ENCODE measurements at regions not wholly inside any gene's neighbourhood (a gene's known extent, or its start where the extent isn't known, plus 50 kb on each side); places are given as distances from the start of the nearest gene placed in this dataset.

DNA sequence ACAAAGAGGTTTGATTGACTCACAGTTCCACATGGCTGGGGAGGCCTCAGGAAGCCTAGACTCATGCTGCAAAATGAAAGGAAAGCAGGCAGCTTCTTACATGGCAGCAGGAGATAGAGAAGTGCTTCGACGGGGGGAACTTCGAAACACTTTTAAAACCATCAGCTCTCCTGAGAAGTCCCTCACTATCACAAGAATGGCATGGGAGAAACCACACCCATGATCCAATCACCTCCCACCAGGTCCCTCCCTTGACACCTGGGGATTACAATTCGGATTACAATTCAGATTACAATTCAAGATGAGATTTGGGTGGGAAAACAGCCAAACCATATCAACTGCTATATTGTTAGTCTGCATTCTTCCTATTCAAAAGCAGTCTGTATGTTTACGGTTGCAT, 322.3 kb upstream of the ISL1 start:
- intact Hi-C loops (cut with DNase I), result no loop called here
- H3K27ac ChIP-seq, result no peak overlapping the region
- H3K4me1 ChIP-seq, result no peaks in the 10 kb centered on the region
- TF ChIP-seq, protein P1, sequence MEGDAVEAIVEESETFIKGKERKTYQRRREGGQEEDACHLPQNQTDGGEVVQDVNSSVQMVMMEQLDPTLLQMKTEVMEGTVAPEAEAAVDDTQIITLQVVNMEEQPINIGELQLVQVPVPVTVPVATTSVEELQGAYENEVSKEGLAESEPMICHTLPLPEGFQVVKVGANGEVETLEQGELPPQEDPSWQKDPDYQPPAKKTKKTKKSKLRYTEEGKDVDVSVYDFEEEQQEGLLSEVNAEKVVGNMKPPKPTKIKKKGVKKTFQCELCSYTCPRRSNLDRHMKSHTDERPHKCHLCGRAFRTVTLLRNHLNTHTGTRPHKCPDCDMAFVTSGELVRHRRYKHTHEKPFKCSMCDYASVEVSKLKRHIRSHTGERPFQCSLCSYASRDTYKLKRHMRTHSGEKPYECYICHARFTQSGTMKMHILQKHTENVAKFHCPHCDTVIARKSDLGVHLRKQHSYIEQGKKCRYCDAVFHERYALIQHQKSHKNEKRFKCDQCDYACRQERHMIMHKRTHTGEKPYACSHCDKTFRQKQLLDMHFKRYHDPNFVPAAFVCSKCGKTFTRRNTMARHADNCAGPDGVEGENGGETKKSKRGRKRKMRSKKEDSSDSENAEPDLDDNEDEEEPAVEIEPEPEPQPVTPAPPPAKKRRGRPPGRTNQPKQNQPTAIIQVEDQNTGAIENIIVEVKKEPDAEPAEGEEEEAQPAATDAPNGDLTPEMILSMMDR (IDR thresholded peaks at IDR 0.05), result no peak
- H3K4me3 ChIP-seq, result no peak overlapping the region
- no peaks in the 10 kb centered on the region for H3K36me3 ChIP-seq
- ATAC-seq, result no peak
- H3K9me3 ChIP-seq, result peaks cover 0 to 32% of the 10 kb centered on the region in 2 donors
- no peaks in the 10 kb centered on the region for H3K27me3 ChIP-seq
- no peak for DNase-seq

DNA sequence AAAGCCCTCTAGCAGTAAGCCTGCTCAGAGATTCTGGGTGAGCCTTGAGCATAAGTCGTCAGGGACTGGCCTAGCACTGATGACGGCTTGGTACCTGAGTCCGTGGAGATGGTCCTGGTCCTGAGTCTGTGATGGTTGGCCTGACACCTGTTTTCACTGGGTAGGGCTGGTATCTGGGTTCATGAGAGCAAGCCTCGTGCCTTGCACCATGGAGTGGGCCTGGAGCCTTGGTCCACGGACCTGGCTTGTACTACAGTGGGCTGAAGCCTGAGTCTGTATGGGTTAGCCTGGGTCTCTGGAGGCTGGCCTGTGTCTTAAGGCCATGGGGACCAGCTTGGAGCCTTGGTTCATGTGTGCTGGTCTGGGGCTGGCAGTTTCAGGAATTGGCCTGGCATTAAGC, 310.3 kb upstream of the ISL1 start:
- intact Hi-C loops (cut with DNase I), result no loop called here
- no peak overlapping the region for H3K4me3 ChIP-seq
- DNase-seq (no peak), ATAC-seq (no peak)
- H3K27ac ChIP-seq, result no peak overlapping the region
- no peaks in the 10 kb centered on the region for H3K27me3 ChIP-seq
- no peaks in the 10 kb centered on the region for H3K4me1 ChIP-seq
- peaks cover 0 to 44% of the 10 kb centered on the region in 2 donors for H3K9me3 ChIP-seq
- TF ChIP-seq, protein P1 (IDR thresholded peaks at IDR 0.05), result no peak
- no peaks in the 10 kb centered on the region for H3K36me3 ChIP-seq

DNA sequence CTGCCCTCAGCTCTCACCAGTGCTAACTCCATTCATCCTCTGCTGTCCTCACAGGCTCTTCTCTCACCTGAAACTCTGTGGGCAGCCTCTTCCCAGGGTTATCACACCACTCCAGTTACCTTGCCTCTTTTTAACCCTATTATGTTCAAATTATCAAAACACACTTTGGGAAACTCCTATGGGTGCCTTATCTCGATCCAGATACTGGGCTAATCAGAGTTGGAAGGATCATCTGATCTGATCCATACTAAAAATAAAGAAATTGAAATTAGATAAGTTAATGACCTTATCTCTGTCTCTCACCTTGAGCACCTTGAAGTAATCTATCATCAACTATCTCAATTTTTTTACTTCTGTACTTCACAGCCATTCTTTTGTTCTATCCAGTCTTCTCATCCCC, 300.5 kb upstream of the ISL1 start:
- DNase-seq (no peak), ATAC-seq (no peak)
- Histone ChIP-seq H3K27me3 (no peaks in the 10 kb centered on the region), H3K4me1 (no peaks in the 10 kb centered on the region), H3K36me3 (no peaks in the 10 kb centered on the region), H3K9me3 (peaks cover 0 to 5% of the 10 kb centered on the region in 2 donors), H3K27ac (no peak overlapping the region), H3K4me3 (no peak overlapping the region)
- TF ChIP-seq, protein P1 (IDR thresholded peaks at IDR 0.05), result no peak
- intact Hi-C loops (cut with DNase I), result no loop called here

DNA sequence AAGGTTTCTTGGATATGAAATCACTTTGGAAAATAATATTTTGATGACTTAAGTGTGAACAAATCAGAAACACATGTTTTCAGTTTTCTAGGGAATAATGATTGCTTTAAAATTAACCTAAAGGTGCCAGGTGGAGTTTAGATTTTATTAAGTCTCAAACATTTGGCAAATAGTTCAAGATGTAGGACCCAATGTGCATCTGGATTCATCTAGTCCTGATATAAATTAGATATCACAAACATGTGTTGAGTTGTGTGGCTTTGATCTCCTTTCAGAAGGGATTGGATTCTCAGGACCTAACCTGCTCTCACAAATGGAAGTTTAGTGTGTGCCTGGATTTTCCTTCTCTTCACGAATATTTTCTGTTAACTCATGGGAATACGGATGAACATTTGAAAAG, 291.4 kb upstream of the ISL1 start:
- TF ChIP-seq, protein P1 (IDR thresholded peaks at IDR 0.05), result no peak
- Histone ChIP-seq H3K4me3 (no peak overlapping the region), H3K27ac (no peak overlapping the region), H3K27me3 (peaks cover 7 to 32% of the 10 kb centered on the region in 2 donors), H3K36me3 (no peaks in the 10 kb centered on the region), H3K9me3 (no peaks in the 10 kb centered on the region), H3K4me1 (no peaks in the 10 kb centered on the region)
- DNase-seq (no peak), ATAC-seq (no peak)
- intact Hi-C loops (cut with DNase I), result no loop called here

DNA sequence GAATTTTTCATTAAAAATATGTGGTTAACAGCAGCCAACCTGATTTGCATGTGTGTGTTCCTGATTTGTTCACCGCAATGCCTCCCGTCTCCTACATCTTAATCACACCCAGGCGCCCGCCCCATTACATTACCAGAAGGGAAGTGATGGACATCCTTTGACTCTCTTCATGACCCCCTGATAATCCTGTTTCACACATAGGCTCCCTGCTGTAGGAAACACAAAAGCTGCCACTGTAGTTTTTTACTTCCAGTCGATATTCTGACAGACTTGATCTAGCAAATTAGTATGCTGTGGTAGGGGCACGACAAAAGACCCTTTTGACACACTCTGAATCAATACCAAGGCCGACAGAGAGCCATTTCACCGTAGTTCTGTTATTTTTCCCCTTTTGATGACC, 287.8 kb upstream of the ISL1 start:
- intact Hi-C loops (cut with DNase I), result no loop called here
- H3K4me1 ChIP-seq, result no peaks in the 10 kb centered on the region

More for the DNA sequence above, 287.8 kb upstream of the ISL1 start:
- DNase-seq (no peak), ATAC-seq (no peak)
- Histone ChIP-seq H3K36me3 (no peaks in the 10 kb centered on the region), H3K27ac (no peak overlapping the region), H3K9me3 (no peaks in the 10 kb centered on the region), H3K4me3 (no peak overlapping the region), H3K27me3 (peaks cover 9 to 52% of the 10 kb centered on the region in 2 donors)
- TF ChIP-seq, protein P1 (IDR thresholded peaks at IDR 0.05), result no peak

Measured in left lung (tissue), 4 donors.